Trophoblast cell (in vitro differentiated cells and primary cell): ENCODE measurements at regions not wholly inside any gene's neighbourhood (a gene's known extent, or its start where the extent isn't known, plus 50 kb on each side); places are given as distances from the start of the nearest gene placed in this dataset.
A peak's percentile ranks its signal among the peaks of the same experiment; 100 is the strongest.

Experiments used
- DNase-seq, 2 donors: peaks; one replicate each; pipeline ENCODE4 v3.0.0-alpha.2; 2016
- H2AFZ ChIP-seq: 2 replicates; pipeline ENCODE4 v1.6.1; 2013; ENCODE audit warnings: low read length, moderate library complexity, mild to moderate bottlenecking; ENCODE audit not compliant: insufficient read depth, poor library complexity
- H2AK5ac ChIP-seq: 2 replicates; pipeline ENCODE4 v1.6.1; 2013; ENCODE audit warnings: mild to moderate bottlenecking, low read length
- H2BK120ac ChIP-seq: 2 replicates; pipeline ENCODE4 v1.6.1; 2013; ENCODE audit warnings: low read length, mild to moderate bottlenecking, moderate library complexity; ENCODE audit not compliant: insufficient read depth, poor library complexity
- H2BK12ac ChIP-seq: 2 replicates; pipeline ENCODE4 v1.6.1; 2013; ENCODE audit warnings: mild to moderate bottlenecking, low read length, moderate library complexity
- H2BK5ac ChIP-seq: 2 replicates; pipeline ENCODE4 v1.6.1; 2013; ENCODE audit warnings: low read length, low read depth, moderate library complexity, mild to moderate bottlenecking; ENCODE audit not compliant: poor library complexity
- H3K14ac ChIP-seq: 2 replicates; pipeline ENCODE4 v1.6.1; 2013; ENCODE audit warnings: mild to moderate bottlenecking, low read length
- H3K18ac ChIP-seq: 2 replicates; pipeline ENCODE4 v1.6.1; 2013; ENCODE audit warnings: mild to moderate bottlenecking, low read length
- H3K23ac ChIP-seq: 2 replicates; pipeline ENCODE4 v1.6.1; 2013; ENCODE audit warnings: low read length
- H3K27ac ChIP-seq: 2 replicates; pipeline ENCODE4 v1.5.1; 2013; ENCODE audit warnings: low read depth, mild to moderate bottlenecking, inconsistent platforms, low read length, moderate library complexity
- H3K27me3 ChIP-seq: 2 replicates; pipeline ENCODE4 v1.6.1; 2013; ENCODE audit warnings: inconsistent platforms, mild to moderate bottlenecking, low read length, moderate library complexity; ENCODE audit not compliant: insufficient read depth
- H3K36me3 ChIP-seq, 2 experiments: 1 replicate in 1 of 2; 2 replicates in 1 of 2; pipeline ENCODE4 v1.6.1; 2013; ENCODE audit warnings: low read length in 2 of 2, mild to moderate bottlenecking in 2 of 2, moderate library complexity in 1 of 2; ENCODE audit not compliant: insufficient read depth in 2 of 2, control insufficient read depth in 1 of 2
- H3K4ac ChIP-seq: 2 replicates; pipeline ENCODE4 v1.6.1; 2013; ENCODE audit warnings: low read depth, mild to moderate bottlenecking, low read length, moderate library complexity
- H3K4me1 ChIP-seq, 2 experiments: 1 replicate in 1 of 2; 2 replicates in 1 of 2; pipeline ENCODE4 v1.6.1; 2013; ENCODE audit warnings: low read length in 2 of 2, mild to moderate bottlenecking in 2 of 2, moderate library complexity in 1 of 2; ENCODE audit not compliant: insufficient read depth in 2 of 2, control insufficient read depth in 1 of 2
- H3K4me2 ChIP-seq: 2 replicates; pipeline ENCODE4 v1.6.1; 2013; ENCODE audit warnings: inconsistent platforms, mild to moderate bottlenecking, low read length, moderate library complexity
- H3K4me3 ChIP-seq: 2 replicates; pipeline ENCODE4 v1.5.1; 2013; ENCODE audit warnings: mild to moderate bottlenecking, low read depth, low read length, inconsistent platforms
- H3K79me1 ChIP-seq: one replicate; pipeline ENCODE4 v1.6.1; 2013; ENCODE audit warnings: low read length
- H3K79me2 ChIP-seq: 2 replicates; pipeline ENCODE4 v1.6.1; 2013; ENCODE audit warnings: low read length, mild to moderate bottlenecking; ENCODE audit not compliant: control insufficient read depth, insufficient read depth, poor library complexity
- H3K9ac ChIP-seq: 2 replicates; pipeline ENCODE4 v1.6.1; 2013; ENCODE audit warnings: mild to moderate bottlenecking, low read length
- H3K9me3 ChIP-seq: 2 replicates; pipeline ENCODE4 v1.6.1; 2013; ENCODE audit warnings: low read depth, mild to moderate bottlenecking, control low read depth, inconsistent platforms, low read length; ENCODE audit not compliant: insufficient read depth
- H4K12ac ChIP-seq: 2 replicates; pipeline ENCODE4 v1.6.1; 2013; ENCODE audit warnings: low read depth, mild to moderate bottlenecking, low read length, moderate library complexity
- H4K8ac ChIP-seq: 2 replicates; pipeline ENCODE4 v1.6.1; 2013; ENCODE audit warnings: low read depth, mild to moderate bottlenecking, low read length, moderate library complexity
- H4K91ac ChIP-seq: one replicate; pipeline ENCODE4 v1.6.1; 2013; ENCODE audit warnings: low read depth, mild to moderate bottlenecking, low read length, moderate library complexity
- WGBS: extraction: QIAGEN DNeasy Blood & Tissue Kit; methylation state at CpG from one replicate; pipeline ENCODE4 v1.1.7; 2013; ENCODE audit warnings: missing lambda C conversion rate; ENCODE audit not compliant: insufficient read length, insufficient coverage; ENCODE audit errors: extremely low coverage; 5-methylcytosine and 5-hydroxymethylcytosine counted together

- no peak overlapping the region for H2BK12ac ChIP-seq
- no peak for DNase-seq
- H2BK5ac ChIP-seq: no peak overlapping the region
- H2BK120ac ChIP-seq: no peak overlapping the region
- no peaks in the 10 kb centered on the region for H3K79me2 ChIP-seq
- no peak overlapping the region for H3K18ac ChIP-seq
- no peak overlapping the region for H3K9ac ChIP-seq
- peaks cover 6 to 21% of the 10 kb centered on the region in 2 experiments for H3K4me1 ChIP-seq
- no peak overlapping the region for H4K91ac ChIP-seq
- H3K4ac ChIP-seq: no peak overlapping the region
- H3K23ac ChIP-seq: no peak overlapping the region
- peak overlapping the region; percentile 5 for H3K4me2 ChIP-seq
- no peaks in the 10 kb centered on the region for H3K27me3 ChIP-seq
- no peak overlapping the region for H3K4me3 ChIP-seq
- H4K8ac ChIP-seq: no peak overlapping the region
- peaks cover 6% of the 10 kb centered on the region for H3K79me1 ChIP-seq
- H3K9me3 ChIP-seq: peaks cover 3% of the 10 kb centered on the region
- no peak overlapping the region for H3K27ac ChIP-seq
- no peak overlapping the region for H3K14ac ChIP-seq
- no peak overlapping the region for H2AFZ ChIP-seq
- no peaks in the 10 kb centered on the region for H3K36me3 ChIP-seq
- WGBS: no CpG with 5 or more reads among the region's 3 CpGs
- no peak overlapping the region for H4K12ac ChIP-seq
- H2AK5ac ChIP-seq: no peak overlapping the region
These were observed 77.7 kb downstream of the LINC00237 start for GRCh38 chr20:21028436-21028835.

DNA sequence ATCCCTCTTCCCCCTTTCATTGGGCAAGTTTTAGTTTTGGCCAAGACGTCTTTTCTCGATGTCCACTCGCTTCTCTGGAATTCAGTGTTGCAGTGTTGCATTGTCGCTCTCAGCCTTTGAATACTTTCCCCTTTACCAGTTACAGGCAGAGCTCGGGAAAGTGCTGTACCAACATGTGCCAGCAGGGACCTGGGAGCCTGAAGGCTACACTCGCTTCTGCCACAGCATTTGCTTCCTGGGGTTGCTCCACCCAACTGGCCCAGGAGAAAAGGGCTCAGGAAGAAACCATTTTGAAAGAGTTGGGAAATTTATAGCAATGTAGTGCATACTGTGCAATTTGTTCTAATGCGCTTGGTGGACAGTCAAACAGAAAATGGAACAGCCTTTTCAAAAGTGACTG, 78.6 kb downstream of the LINC00237 start:
- no peak overlapping the region for H2AFZ ChIP-seq
- H3K36me3 ChIP-seq: no peaks in the 10 kb centered on the region
- WGBS: no CpG with 5 or more reads among the region's 7 CpGs
- H4K12ac ChIP-seq: no peak overlapping the region
- H3K4ac ChIP-seq: no peak overlapping the region
- H3K79me2 ChIP-seq: no peaks in the 10 kb centered on the region
- peak overlapping the region; percentile 38 for H2BK12ac ChIP-seq
- no peak overlapping the region for H3K27ac ChIP-seq
- no peak overlapping the region for H2AK5ac ChIP-seq
- H3K4me2 ChIP-seq: no peak overlapping the region
- H3K4me1 ChIP-seq: peaks cover 6 to 21% of the 10 kb centered on the region in 2 experiments
- no peak overlapping the region for H3K9ac ChIP-seq
- no peak overlapping the region for H3K23ac ChIP-seq
- H3K79me1 ChIP-seq: peaks cover 6% of the 10 kb centered on the region
- no peak overlapping the region for H3K18ac ChIP-seq
- H3K27me3 ChIP-seq: no peaks in the 10 kb centered on the region
- no peak overlapping the region for H3K4me3 ChIP-seq
- no peak overlapping the region for H2BK5ac ChIP-seq
- no peak overlapping the region for H4K91ac ChIP-seq
- DNase-seq: peak; percentile 6 to 43
- H3K9me3 ChIP-seq: peaks cover 3% of the 10 kb centered on the region
- H3K14ac ChIP-seq: no peak overlapping the region
- no peak overlapping the region for H2BK120ac ChIP-seq
- no peak overlapping the region for H4K8ac ChIP-seq

DNA sequence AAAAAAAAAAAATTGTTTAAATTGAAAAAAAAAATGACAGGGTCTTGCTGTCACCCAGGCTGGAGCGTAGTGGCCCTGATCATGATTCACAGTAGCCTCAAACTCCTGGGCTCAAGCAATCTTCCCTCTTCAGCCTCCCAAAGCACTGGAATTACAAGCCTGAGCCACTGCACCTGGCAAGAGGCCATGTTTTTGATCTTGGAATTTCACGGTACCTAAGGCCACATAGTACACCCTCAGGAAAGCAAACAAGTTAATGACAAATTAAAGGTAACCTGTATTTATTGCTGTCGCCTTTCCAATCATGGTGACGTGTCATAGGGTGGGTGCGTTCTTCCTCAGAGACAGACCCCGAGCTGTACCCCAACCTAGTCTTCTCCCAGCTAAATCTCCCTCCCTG, 79.2 kb downstream of the LINC00237 start:
- peaks cover 3% of the 10 kb centered on the region for H3K9me3 ChIP-seq
- no peak overlapping the region for H2BK120ac ChIP-seq
- no peaks in the 10 kb centered on the region for H3K79me2 ChIP-seq
- no peak overlapping the region for H2BK5ac ChIP-seq
- H3K9ac ChIP-seq: no peak overlapping the region
- H2AFZ ChIP-seq: no peak overlapping the region
- H4K12ac ChIP-seq: no peak overlapping the region
- no peak overlapping the region for H2AK5ac ChIP-seq
- no peak overlapping the region for H3K23ac ChIP-seq
- no peak overlapping the region for H3K14ac ChIP-seq
- no peak overlapping the region for H4K8ac ChIP-seq
- no peak overlapping the region for H3K18ac ChIP-seq
- no peak overlapping the region for H3K27ac ChIP-seq
- no peak for DNase-seq
- no peak overlapping the region for H4K91ac ChIP-seq
- H3K79me1 ChIP-seq: peaks cover 6% of the 10 kb centered on the region
- no CpG with 5 or more reads among the region's 6 CpGs for WGBS
- no peak overlapping the region for H3K4me3 ChIP-seq
- no peak overlapping the region for H3K4me2 ChIP-seq
- no peak overlapping the region for H2BK12ac ChIP-seq
- no peaks in the 10 kb centered on the region for H3K27me3 ChIP-seq
- peaks cover 6 to 21% of the 10 kb centered on the region in 2 experiments for H3K4me1 ChIP-seq
- H3K36me3 ChIP-seq: no peaks in the 10 kb centered on the region
- H3K4ac ChIP-seq: no peak overlapping the region

DNA sequence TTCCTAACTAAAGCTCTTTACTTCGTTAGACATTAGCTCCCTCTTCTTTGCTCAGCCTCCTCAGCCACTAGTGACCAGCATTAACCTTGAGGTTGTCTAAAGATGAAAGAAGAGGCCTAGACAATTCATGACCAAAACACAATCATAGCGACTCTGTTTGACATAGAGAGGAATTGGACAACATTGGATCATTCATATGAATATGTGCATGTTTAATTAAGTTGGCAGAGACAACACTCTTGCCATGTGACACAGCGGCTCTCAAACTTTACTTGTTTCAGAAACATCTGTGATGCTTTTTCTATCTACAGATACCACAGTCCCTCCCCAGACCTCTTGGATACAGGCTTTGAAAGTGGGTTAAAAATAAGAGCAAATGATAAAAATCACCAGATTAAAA, 81.7 kb downstream of the LINC00237 start:
- no peak overlapping the region for H4K12ac ChIP-seq
- no peak overlapping the region for H3K27ac ChIP-seq
- no peak overlapping the region for H4K91ac ChIP-seq
- H2AFZ ChIP-seq: no peak overlapping the region
- H2BK120ac ChIP-seq: no peak overlapping the region
- H3K4me1 ChIP-seq: peaks cover 2 to 9% of the 10 kb centered on the region in 2 experiments
- H4K8ac ChIP-seq: no peak overlapping the region
- H3K4me2 ChIP-seq: no peak overlapping the region
- no peak overlapping the region for H3K14ac ChIP-seq
- H3K36me3 ChIP-seq: no peaks in the 10 kb centered on the region
- peaks cover 2% of the 10 kb centered on the region for H3K79me1 ChIP-seq
- H3K4ac ChIP-seq: no peak overlapping the region
- no peak overlapping the region for H3K4me3 ChIP-seq
- no peak overlapping the region for H2BK12ac ChIP-seq
- no peak overlapping the region for H3K18ac ChIP-seq
- H3K9ac ChIP-seq: no peak overlapping the region
- peaks cover 3% of the 10 kb centered on the region for H3K9me3 ChIP-seq
- no peaks in the 10 kb centered on the region for H3K79me2 ChIP-seq
- no peak overlapping the region for H2BK5ac ChIP-seq
- WGBS: no CpG with 5 or more reads among the region's 3 CpGs
- H3K23ac ChIP-seq: no peak overlapping the region
- H2AK5ac ChIP-seq: no peak overlapping the region
- H3K27me3 ChIP-seq: no peaks in the 10 kb centered on the region
- no peak for DNase-seq
